ENCODE measurements at regions not wholly inside any gene's neighbourhood (a gene's known extent, or its start where the extent isn't known, plus 50 kb on each side); places are given as distances from the start of the nearest gene placed in this dataset.

DNA sequence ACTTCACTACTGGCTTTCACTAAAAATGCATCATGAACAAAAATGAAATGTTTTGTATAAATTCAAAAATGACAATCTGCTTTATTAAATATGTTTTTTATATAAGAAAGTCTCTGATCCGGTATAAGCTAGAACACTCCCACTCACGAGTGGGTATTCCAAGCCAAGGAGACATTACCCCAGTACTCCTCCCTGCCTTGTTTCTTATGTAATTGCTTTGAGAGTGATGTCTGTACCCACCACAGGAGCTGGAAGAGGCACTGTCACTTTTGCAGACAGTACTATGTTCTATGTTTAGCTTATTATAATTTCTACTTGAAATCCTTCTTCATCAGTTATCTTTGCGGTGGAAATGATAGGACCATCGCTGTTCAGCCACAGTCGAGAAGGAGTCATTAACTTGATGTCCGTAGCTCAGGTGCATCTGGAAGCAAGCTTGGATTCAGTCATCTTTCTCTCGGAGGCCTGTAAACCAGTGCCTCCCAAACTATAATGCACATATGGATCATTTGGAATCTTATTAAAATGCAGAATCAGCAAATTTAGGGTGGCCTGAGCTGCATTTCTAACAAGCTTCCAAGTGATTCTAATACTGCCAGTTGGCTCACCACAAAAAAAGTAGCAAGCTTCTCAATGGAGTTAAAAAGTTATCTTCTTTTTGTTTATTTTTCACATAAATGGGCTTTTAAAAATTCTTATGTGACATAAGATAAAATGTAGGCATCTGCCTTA is 396.4 kb downstream of the GRIA2 start:
- no peak for DNase-seq

DNA sequence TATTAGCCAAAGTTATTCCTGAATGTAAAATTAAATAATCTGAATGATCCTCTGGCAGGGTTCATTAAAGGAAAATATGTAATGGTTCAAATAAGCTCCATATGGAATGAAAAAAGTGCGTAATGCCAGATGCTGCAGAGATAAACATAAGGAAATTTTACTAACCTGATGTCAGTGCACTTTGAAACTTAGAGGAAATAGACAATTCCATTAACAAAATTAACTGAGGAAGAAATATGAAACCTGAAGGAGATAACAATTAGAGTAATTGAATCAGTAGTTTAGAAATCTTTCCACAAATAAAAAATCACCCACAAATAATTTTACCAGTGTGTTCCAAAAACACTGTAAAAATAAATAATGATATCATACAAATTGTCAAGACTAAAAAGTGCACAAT is 387.5 kb downstream of the GRIA2 start:
- DNase-seq = no peak

DNA sequence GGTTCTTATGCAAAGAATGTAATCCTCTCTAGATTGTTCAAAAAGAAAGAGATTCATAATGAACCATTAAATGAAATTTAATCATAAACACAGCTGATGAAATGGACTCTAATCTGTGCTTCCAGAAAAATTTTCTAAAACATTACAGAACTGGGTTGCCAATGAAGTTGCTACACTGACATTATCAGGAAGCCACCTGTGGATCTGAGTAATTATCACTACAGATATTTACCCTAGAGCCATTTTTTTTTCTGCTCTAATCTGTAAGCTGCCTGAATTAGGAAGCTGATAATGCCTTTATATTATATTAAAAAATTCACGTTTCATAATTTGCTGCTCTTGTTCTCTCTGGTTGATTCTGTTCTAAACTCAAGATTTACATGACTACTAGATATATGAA is 380.1 kb downstream of the GRIA2 start:
- no peak for DNase-seq

DNA sequence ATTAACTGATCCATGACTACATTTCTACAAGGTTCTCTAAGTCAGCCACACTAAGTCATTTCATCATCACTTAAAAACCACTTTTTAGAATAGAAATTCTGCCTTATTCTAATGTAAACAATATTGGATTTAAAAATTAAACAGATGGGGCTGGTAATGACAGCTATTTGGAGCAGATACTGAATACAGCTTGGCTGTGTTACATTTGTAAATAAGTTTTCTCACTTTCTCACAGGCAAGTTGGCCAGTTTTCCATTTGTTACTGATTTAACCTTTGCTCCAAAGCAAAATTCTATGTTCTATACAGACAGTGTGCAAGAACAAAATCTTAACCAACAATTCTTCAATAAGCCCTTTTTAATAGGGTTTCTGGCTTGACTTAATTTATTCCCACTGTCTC is 370.7 kb downstream of the GRIA2 start:
- no peak for DNase-seq

DNA sequence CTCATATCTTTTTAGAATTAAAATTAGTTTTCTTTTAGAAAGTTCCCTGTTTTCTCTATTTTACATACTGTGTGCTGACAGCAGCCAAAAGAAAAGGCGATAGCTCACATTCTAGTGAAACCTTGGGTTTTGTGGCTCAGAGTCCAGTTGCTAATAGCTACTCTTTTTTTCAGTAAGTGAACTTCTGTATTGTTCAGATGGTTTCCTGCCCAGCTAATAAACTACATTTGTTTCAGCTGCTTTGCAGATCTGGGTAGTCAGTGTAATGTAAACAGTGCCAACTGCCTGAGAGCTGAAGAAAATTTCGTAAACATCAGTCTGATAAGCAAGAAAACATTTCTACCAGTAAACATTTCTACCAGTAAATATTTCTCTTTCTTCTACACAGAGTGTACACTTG is 370.2 kb downstream of the GRIA2 start:
- no peak for DNase-seq

DNA sequence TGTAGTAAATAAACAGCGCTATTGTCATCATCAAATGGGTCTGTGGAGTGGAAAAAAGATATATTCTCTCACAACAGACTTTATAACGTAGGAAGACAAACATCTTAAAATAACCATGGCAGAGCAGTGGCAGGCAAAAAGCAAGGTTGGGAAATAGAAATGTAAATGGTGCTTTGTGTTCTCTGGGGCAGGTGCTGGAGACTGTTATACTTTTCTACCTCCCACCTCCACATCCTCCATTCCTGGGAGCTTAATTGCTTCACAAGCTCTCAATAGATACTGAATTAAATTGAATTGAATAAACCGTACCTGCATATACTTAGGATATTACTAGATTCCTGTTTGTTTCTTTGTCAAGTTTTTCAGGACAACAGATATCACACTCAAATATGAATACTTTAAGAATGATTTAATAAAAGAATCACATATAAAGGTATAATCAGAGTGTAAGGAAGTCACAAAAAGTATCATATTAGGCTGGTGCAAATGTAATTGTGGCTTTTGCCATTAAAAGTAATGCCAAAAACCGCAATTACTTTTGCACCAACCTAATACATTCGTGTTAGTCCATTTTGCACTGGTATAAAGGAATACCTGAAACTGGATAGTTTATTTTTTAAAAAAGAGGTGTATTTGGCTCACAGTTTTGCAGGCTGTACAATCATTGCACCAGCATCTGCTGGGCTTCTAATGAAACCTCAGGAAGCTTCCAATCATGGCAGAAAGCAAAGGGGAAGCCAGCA is 367.3 kb downstream of the GRIA2 start:
- DNase-seq = no peak

DNA sequence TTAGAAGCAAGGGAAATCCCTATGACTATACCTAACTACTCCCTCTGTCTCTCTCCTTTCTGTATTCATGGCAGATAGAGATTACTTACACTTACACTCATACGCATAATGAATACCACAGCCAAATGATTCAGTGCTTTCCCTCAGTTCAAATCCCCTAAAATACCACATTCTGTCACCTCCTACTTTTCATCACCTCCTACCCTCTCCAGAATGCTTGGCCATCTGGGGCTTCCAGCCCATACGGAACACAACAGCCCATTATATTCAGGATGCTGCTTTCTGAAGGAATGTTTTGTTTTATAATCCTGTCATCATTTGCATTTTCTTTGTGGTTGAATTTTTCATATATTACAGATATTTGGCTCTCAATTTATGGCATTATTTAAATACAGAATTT is 361.6 kb downstream of the GRIA2 start:
- no peak for DNase-seq

DNA sequence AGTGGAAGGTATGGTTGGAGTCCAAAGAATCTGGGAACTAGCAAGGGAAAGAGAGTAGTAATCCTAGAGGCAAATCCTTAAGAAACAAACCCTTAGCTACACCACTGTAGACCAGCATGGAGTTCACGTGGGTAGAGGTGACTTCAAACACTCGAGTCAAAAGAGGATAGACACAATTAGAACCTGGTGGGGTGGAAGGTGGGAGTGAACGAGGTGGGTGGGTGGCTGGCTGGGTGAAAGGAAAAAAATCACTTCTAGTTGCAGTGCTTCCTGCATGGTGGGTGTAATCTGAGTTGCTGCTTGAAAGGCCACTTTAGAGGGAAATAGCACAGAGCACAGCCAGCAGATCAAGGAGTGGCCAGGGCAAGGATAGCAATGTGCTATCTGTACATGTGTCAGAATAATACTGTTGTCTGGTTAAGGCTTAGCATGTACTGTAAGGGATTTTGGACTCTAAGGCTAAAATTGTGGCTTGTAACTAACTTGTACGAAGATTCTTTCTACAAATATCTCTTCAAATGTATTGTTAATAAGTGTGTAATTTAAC is 356.2 kb downstream of the GRIA2 start:
- no peak for DNase-seq

DNA sequence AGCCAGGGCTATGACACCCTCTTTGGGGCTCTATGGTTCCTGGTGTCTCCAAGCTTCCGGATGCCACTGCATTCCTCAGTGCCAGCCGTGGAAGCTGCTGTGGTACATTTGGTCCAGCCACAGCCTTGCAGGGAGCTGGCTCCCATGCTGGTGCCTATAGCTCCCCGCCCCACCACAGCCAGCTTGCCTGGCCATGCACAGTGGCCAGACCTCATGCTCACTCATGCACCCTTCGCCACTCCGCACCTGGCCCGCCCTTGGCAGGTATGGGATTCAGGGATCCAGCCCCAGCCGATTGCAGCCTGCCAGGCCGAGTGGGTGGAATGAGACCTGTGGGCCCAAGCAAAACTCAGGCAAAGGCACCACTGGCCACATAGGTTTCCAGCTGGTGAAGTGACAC is 354.8 kb downstream of the GRIA2 start:
- DNase-seq = no peak

DNA sequence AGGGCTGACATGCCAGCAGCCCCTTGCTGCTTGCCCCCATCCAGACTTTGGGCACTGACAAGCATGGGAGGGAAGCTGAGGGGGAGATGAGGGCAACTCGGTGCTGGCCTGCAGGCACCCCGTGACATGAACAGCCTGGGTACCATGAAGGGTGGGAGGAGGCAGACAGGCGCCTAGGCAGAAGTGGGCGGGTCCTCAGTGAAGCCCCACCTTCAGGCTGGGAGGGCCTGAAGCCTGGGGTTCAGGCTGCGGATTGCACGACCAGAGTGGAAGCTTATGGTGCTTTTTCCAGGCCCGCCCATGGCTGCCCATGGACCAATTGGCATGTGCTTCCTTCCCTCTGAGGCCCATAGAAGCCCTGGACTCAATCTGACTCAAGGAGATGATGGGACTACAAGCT is 354.1 kb downstream of the GRIA2 start:
- no peak for DNase-seq

DNA sequence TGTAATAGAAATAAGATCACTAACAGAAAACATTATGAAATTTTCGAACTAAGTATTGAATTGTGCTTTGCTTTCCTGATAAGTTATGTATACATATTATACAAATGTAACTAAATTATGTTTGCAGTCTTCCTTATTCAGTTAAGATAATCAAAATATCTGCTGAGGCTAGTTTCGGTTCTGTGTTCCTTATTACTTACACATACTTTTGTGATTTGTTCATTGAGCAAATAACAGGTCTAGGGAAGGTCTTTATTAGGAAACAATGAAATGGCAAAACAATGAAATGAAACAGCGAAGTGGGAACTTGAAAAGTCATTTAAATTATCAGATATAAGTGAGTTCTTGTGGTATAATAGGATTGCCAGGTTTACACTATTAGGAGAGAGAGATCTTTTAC is 352.4 kb downstream of the GRIA2 start:
- no peak for DNase-seq

DNA sequence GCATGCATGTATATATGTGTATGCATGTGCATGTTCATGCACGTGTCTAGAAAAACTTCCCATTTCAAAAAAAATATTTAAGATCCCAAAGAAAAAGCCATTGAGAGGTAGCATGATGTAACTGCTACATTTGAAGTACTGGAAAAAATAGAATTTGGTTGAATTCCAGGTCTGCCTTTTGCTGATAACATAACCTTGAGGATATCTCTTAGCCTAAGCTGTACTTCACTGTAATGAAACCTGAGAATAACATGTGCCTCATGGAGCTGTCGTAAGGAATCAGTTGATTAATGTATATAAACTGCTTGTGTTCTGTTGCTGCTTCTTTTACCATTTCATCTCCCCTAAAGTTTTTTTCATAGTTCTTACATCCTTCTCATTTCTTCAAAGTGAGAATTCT is 351.8 kb downstream of the GRIA2 start:
- DNase-seq = no peak

DNA sequence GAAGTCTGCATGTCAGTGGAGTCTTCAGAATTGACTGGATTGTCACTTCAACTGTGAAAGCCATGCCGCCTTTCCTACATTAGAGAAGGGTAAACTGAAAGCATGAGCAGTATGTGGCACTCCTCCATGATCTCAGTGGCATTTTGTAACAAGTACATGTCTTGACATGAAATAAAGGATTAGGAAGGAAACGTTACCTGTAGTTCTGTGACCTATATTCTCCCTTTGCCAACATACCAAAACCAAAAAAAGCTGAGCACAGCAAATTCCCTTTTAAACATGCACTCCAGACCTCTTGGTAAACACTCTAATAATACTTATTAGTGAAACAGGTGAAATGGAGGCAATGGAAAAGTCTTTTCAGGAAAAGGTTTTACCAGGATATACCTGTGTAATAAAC is 344.2 kb downstream of the GRIA2 start:
- no peak for DNase-seq

DNA sequence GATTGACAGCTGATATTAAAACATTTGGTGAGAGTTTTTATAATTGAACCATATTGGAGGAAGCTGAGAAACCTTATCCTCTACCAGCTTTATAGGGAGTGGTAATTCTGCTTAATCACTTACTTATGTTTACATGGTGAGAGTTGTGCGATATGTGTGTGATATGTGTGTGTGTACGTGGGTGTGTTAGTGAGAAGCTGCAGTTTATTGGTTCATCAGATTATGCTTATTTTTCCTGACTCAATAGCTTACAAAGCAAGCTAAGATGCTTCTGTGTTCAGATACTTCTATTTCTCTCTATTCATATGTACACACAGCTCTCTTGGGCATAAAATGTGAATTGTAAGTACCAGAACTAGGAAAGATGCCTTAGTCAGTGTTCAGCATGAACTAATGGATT is 343.7 kb downstream of the GRIA2 start:
- no peak for DNase-seq

DNA sequence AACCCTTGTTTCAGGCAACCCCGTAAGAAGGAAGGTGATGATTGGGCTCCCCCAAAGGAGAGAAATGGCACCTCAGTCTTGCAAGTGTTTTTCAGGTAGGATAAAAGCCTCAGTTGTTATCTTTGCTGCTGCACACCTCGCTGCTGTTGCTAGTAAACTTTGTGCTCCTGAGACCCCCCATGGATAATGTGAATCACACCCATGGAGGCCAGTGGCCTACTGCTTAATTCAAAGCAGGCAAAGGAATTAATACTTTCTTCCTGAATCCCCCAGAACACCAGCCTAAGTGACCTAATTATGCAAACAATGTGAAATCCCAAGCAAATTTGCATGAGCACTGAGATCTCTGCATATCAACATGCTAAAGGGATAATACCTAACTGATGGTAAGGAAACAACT is 337.5 kb downstream of the GRIA2 start:
- DNase-seq = no peak

DNA sequence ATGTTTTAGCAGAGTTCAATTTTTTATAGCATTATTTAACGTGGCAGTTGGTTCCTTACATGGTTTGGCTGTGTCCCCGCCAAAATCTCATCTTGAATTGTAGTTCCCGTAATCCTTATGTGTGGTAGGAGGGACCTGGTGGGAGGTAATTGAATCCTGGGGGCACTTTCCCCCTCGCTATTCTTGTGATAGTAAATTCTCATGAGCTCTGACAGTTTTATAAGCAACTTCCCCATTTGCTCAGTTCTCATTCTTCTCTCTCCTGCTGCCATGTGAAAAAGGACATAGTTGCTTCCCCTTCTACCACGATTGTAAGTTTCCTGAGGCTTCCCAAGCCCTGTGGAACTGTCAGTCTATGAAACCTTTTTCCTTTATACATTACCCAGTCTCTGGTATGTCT is 329.5 kb downstream of the GRIA2 start:
- no peak for DNase-seq

DNA sequence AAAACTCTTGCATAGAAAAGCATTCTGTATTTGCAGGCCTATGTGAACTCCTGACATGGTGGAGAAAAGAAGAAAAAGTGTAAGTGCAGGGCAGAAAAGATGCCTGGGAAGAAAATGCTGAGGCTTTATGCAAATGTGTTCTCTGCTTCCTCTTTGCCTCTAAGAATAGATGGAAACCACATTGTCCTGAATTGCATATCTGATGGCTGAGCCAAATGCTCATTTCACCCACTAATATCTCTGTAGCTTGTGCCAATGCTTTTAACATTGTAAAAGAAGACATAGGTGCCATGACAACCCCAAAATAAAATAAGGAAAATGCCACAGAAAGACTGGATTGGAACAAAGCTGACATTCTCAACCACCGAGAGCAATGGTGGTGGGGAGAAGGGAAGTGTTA is 307.4 kb downstream of the GRIA2 start:
- no peak for DNase-seq

DNA sequence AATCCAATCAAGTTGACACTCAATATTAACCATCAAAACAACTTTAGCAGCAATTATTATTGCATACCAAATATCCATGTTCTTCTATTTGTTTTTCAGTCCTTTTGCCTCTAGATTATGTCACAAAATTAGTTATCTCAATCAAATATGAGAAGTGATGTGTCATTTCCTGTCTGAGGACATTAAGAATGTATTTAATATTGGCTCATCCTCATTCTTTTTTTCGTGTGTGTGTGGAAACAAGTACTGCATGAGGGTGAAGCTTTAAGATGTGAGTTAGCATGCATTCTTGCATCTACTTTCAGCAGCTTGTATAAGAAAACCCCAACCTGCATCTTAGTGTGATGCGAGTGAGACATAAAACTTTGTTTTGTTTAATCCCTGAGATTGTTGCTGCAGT is 301.4 kb downstream of the GRIA2 start:
- DNase-seq = no peak

DNA sequence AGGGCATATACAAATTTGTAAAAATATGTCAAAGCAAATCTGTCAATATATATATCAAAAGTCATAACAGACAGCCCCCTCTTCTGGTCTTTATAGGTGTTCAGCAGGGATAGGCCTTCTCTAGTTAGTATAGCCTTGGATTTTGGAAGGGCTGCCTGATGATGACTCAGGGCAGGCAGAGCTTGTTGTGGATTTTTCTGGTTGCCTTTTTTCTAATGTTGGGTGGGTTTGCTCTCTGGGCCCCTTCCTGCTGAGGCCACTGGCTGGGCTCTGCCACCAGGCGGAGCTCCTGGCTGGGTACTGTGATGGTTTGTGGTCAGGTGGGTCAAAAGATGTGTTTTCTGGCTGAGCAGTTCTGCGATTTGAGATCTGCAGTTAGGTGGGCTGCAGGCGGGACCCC is 294.2 kb downstream of the GRIA2 start:
- no peak for DNase-seq

DNA sequence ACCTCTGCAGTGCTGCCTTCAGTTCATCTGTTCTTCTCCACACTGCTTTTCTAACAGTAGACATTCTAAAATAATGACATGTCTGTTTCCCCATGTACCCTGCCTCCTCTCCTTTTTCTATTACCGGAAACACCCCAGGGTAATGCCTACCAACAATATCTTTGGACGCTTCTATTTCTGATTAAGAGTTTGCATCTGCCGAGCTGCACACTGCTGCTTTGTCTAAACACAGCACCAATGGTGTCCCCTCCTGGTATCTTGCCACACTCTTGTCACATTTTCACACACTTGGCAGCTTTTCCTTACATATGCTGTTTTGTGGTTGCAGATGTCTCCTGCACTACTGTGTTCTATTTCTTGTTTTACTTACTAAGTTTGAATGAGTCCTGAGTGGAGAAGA is 288.8 kb downstream of the GRIA2 start:
- DNase-seq = no peak

DNA sequence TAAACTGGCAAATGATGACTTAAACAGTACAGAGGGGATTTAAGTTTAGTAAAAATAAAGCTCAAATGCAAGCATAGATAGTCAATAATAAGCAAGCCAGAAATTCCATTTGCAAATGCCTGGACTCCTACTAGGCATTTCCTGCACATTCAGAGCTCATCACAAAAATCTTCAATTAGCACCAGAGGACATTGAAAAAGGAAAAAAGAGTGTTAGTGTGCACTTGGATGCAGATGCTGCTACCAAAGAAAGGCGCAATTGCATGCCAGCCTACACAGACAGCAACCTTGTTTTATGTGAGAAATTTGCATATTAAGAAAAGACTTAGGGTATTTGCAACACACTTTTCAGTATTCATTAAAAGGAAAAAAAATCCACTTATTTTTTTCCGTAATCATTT is 282.1 kb downstream of the GRIA2 start:
- no peak for DNase-seq

DNA sequence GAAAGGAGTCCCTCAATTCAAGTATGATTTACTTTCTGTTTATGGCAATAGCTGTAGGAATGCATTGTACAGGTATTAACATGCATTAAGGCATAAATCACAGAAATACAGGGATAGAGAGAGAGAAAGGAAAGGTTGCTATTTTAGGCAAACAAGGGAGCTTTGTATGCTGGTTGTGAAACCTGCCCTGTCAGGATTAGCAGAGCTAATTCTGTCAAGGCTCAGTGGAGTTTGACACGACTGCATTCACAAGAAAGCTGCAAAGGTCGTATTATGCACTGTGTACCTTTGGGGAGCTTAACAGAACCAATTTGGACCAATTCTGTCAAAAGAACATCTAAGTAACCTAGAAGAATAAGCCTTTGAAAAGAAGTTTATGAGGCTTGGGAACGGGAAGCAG is 239.3 kb downstream of the GRIA2 start:
- no peak for DNase-seq

DNA sequence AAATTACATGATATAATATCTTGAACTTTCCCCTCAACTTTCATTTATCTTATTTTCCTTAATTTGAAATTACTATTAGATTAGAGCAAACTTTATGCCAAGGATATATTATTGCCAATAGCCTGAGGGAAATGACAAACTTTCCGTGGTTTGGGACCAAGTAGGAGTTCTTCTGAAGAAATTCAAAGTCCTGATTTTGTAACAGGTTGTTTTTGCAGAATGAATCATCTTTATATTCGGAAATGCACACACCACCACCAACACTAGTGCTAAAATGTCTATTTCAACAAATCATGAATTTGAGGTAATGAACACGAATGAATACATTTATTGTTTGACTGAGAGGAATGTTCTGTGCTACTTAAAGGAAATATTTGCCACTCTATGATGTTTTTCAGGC is 226.7 kb downstream of the GRIA2 start:
- no peak for DNase-seq

DNA sequence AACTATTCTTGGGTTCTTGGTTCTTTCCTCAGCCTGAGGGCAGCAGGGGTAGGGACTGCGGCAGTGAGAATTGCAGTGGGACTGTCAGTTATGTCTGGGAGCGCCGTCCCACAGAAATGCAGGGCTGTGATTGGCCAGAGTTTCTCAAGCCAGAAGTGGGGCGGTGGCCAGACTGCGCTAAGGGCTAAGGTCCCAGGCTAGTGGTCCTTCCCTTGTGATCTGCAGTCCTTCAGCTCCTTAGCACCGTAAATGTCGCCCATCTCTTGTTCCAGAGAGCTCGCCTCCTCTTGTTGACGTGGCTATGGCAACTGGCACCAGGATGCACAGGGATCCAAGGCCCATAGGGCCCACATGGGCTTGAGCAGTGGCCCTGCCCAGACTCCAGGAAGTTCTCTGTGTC is 223.5 kb downstream of the GRIA2 start:
- DNase-seq = no peak

DNA sequence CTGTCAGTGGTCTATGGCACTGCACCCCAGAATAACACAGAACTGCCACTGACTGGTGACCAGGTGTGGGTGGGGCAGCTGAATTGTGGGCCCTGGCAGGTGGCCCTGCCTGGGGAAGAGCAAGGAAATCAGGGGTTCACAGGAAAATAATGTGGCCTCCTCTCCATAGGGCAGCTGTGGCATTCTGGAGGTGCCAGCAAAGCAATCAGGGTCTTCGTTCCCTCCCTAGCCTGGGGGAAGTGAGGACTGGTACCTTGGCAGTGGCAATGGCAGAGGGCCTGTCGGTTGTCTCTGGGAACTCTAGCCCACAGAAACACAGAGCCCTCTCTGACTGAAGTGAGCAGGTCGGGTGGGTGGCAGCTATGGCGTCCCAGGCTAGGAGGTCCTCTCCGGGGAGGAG is 223.0 kb downstream of the GRIA2 start:
- DNase-seq = no peak
